NK-92 (cell line): ENCODE measurements at regions not wholly inside any gene's neighbourhood (a gene's known extent, or its start where the extent isn't known, plus 50 kb on each side); places are given as distances from the start of the nearest gene placed in this dataset.

ENCODE experiments used
- DNase-seq: peaks from one replicate; lab custom pipeline; 2025; ENCODE audit not compliant: unreplicated experiment; lab: John Stamatoyannopoulos, UW

- DNase-seq: no peak
Measured at GRCh38 chr13:40161351-40161810, 505.1 kb downstream of the FOXO1 start.

- DNase-seq: no peak
Measured at GRCh38 chr13:40161931-40162330, 504.5 kb downstream of the FOXO1 start.

- no peak for DNase-seq
Measured at GRCh38 chr13:40163066-40164000, 503.1 kb downstream of the FOXO1 start.

GRCh38 chr13:40164133-40164532 lies 502.3 kb downstream of the FOXO1 start:
- DNase-seq: no peak

- DNase-seq: no peak
Measured at GRCh38 chr13:40165316-40165932, 501.0 kb downstream of the FOXO1 start.

GRCh38 chr13:40167327-40167726 lies 499.1 kb downstream of the FOXO1 start:
- DNase-seq: no peak

- no peak for DNase-seq
Measured at GRCh38 chr13:40168425-40169166, 497.8 kb downstream of the FOXO1 start.

GRCh38 chr13:40169476-40169875 lies 497.0 kb downstream of the FOXO1 start:
- DNase-seq: no peak

GRCh38 chr13:40170091-40170490 lies 496.4 kb downstream of the FOXO1 start:
- DNase-seq: no peak

- no peak for DNase-seq
Measured at GRCh38 chr13:40170982-40171381, 495.5 kb downstream of the FOXO1 start.

GRCh38 chr13:40171566-40171965 lies 494.9 kb downstream of the FOXO1 start:
- no peak for DNase-seq

GRCh38 chr13:40172149-40172591 lies 494.3 kb downstream of the FOXO1 start:
- DNase-seq: no peak

GRCh38 chr13:40172878-40173277 lies 493.6 kb downstream of the FOXO1 start:
- no peak for DNase-seq

GRCh38 chr13:40175639-40176038 lies 490.8 kb downstream of the FOXO1 start:
- DNase-seq: no peak

GRCh38 chr13:40176242-40176641 lies 490.2 kb downstream of the FOXO1 start:
- no peak for DNase-seq

GRCh38 chr13:40178130-40178529 lies 488.3 kb downstream of the FOXO1 start:
- DNase-seq: no peak

GRCh38 chr13:40179445-40180281 lies 486.8 kb downstream of the FOXO1 start:
- no peak for DNase-seq

- DNase-seq: no peak
Measured at GRCh38 chr13:40180776-40181175, 485.7 kb downstream of the FOXO1 start.

- no peak for DNase-seq
Measured at GRCh38 chr13:40181203-40181845, 485.1 kb downstream of the FOXO1 start.

- no peak for DNase-seq
Measured at GRCh38 chr13:40182591-40182990, 483.9 kb downstream of the FOXO1 start.
